HUDEP-2 (cell line): ENCODE measurements at regions not wholly inside any gene's neighbourhood (a gene's known extent, or its start where the extent isn't known, plus 50 kb on each side); places are given as distances from the start of the nearest gene placed in this dataset.

Source experiments
- DNase-seq, 76 experiments: peaks; one replicate each; lab custom pipeline; 2025; ENCODE audit not compliant: unreplicated experiment in 76 of 76; lab: John Stamatoyannopoulos, UW

- no peak for DNase-seq
These were observed 267.1 kb downstream of the TENT5A start for GRCh38 chr6:81485395-81485794.

DNA sequence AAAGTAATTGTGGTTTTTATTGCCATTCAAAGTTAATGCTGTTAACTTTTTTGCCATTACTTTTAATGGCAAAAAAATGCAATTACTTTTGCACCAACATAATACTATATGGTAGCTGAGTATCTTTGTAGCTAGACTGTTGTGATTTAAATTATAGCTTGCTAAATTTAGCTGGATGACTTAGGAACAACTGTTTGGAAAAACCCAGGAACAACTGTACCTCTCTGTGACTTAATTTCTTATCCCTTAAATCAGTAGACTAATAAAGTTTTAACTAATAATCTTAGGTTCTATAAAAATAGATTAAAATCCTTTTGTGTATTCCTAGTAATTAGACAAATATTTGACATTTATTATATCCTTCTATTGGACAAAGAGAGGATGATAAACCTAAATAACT is 268.2 kb downstream of the TENT5A start:
- DNase-seq = no peak

DNA sequence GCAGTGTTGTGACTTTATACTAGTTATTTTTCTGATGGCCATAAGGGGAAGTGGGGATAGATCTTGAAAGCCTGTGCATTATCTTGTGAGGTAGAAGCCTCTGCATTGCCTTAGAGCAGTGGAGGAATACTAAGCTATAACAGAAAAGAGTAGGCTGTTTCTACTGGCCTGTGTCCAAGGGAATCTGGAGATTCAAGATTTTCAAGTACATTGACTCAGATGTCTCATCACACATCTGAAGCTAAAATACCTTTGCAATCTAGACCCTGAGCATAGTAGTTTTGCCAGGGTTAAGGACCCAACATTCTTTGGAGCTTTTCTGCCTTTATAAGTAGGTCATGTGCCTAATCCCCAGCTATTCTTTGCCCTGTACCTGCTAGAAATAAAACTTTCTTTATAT is 272.3 kb downstream of the TENT5A start:
- no peak for DNase-seq

DNA sequence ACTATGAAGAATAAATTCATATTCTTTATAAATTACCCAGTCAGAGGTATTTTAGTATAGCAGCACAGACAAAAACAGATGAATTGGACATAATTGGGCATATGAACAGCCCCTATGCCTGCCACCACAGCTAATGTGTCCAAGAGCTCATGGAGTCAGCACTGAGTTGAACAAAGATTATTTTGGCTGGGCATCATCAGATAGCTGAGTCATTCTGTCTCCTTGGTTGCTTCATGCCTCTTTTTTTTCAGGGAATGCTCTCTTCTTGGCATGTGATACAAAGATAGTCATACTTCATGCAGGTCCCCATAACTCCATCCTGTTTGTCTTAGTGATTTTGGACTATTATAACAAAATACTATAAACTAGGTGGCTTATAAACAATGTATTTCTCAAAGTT is 275.6 kb downstream of the TENT5A start:
- no peak for DNase-seq

GRCh38 chr6:81475646-81476045 is 276.8 kb downstream of the TENT5A start:
- no peak for DNase-seq

DNA sequence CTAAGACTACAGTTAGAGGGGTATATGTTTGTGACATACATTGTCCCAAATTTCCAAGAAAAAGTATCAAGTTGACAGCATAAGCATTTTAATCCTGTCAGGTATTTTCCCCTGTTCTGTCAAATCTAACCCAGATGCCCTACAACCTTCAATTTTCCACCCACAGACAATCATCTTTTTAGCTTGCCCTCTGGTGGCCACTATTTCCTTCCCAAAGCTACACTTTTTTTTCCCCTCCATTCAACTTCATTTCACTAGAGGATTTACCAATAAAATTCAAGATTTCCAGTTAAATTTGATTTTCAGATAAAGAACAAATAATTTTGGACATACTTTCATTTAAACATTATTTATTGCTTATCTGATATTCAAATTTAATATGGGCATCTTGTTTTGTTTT is 286.6 kb downstream of the TENT5A start:
- peak in 11 of 76 experiments; percentile 2 to 27 (median 11) for DNase-seq

- DNase-seq = no peak
These were observed 296.1 kb downstream of the TENT5A start for GRCh38 chr6:81456416-81456815.

DNA sequence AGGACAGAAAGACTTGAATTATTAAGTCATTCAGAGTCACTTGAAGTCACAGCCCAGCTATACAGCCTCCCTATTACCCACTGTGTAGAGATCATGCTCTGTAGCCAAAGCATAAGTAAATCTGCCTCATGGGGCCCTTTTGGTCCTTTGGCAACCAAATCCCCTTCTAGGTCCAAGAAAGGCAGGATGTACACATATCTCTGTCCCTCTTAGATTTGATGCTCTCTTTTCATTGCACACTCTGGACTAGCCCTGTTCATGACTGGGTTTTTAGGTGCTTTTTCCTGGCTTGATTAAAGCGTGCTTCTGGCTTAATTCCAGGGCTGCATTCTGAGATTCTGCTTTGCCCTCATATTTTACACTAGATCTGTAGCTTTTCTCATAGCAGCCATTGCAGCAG is 296.8 kb downstream of the TENT5A start:
- no peak for DNase-seq

- DNase-seq = peak in 4 of 76 experiments; percentile 11 to 51 (median 29)
These were observed 300.7 kb downstream of the TENT5A start for GRCh38 chr6:81451787-81452186.

DNA sequence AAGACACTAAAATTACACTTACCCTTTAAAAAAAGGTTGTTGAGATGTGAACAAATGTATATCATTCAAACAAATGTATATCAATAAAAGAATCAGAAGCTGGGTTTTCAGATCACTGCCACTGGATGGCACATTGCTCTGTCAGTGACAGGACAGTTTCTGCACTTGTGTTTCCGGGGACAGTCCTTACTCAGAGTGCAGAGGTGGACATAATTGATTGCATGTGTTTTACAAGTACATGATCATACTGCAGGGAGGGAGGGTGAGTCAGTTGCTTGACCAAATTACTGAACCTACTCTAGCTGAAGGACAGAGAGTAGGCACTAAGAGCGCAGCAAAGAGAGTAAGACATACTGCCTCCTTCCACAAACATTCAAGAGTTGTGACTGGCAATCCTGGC is 302.3 kb downstream of the TENT5A start:
- peak in 1 of 76 experiments; percentile 4 for DNase-seq

- no peak for DNase-seq
These were observed 306.0 kb downstream of the TENT5A start for GRCh38 chr6:81446509-81446908.

DNA sequence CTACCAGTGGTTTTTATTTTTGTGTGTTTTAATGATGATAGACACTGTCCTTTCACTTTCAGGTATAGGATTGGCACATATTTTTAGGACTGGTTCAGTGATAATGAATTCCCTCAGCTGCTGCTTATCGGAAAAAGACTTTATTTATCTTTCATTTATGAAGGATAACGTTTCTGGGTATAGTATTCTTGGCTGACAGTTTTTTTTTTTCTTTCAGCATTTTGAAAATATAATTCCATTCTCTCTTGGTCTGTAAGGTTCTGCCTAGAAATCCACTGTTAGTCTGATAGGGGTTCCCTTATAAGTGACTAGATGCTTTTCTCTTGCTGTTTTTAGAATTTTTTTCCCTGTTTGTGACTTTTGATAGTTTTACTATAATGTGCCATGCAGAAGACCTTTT is 313.1 kb downstream of the TENT5A start:
- no peak for DNase-seq

GRCh38 chr6:81436990-81437389 is 315.5 kb downstream of the TENT5A start:
- no peak for DNase-seq

DNA sequence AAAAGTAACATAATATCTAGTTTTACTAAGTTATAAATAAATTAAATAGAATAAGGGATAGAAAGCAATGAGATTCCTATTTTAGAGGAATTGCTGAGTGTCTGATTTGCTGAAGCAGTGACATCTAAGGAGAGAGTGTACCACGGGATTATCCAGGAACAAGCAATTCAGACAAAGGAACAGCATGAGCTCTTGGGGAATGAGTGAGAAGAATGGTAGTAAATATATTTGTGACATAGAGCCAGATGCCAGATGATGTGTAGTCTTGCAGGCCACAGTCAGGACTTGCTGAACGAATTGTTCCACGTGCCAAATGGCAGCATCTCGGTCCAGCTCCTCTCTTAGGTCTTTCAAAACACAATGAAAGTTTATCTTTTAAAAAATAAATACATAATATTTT is 339.2 kb downstream of the TENT5A start:
- DNase-seq = no peak

GRCh38 chr6:81401970-81402690 is 350.4 kb downstream of the TENT5A start:
- DNase-seq = no peak

- DNase-seq = no peak
These were observed 355.6 kb downstream of the TENT5A start for GRCh38 chr6:81396916-81397315.

DNA sequence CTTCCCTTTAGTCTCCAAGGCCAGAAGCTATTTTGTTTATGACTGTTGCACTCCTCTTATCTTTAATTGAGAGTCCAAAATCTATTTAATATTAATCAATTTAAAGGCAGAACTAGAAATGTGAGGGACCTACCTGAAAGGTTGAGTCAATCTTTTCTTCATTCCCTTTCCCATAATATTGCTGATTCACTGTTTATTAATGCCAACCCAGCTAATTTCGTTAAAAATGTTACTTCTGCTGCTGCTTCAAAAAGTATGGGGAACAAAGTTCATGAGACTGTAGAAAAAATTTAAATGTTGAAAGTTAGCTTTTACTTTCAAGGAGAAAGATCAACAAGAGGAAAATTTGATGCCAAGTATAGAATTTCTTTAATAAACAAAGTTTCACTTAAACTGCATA is 365.3 kb downstream of the TENT5A start:
- DNase-seq = no peak

DNA sequence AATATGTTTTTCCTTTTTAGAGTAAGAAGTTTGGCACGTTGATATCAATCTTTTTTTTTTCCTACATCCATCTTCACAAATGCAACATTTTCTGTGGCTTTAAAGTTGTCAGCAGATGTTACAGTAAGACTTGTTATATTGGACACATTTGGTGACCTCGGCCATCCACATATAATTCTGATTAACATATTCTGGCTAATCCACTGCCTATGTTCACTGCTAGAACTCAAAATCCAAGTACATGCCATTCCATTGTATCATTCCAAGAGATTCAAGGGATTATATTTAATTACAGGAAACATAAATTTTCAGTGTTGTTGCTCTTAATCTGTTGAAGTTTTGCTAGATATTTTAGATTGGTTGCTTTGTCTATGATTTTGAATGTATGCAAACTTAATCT is 367.6 kb downstream of the TENT5A start:
- no peak for DNase-seq

DNA sequence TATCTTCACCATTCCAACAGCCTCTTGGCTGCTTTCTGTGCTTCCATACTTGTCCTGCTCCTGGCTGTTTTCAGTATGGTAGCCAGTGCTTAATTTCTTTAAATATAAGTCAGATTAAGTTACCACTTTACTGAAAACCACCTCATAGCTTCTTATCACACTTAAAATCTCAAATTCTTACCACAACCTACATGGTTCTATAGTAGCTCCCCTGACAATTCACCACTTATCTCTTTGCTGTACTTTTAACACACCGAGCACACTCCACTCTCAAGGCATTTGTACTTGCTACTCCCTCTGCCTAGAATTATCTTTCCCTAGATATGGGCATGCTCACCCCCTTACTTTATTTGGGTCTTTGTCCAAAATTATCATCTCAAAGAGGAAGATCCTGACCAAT is 369.0 kb downstream of the TENT5A start:
- DNase-seq = no peak

- DNase-seq = no peak
These were observed 369.6 kb downstream of the TENT5A start for GRCh38 chr6:81382852-81383251.

DNA sequence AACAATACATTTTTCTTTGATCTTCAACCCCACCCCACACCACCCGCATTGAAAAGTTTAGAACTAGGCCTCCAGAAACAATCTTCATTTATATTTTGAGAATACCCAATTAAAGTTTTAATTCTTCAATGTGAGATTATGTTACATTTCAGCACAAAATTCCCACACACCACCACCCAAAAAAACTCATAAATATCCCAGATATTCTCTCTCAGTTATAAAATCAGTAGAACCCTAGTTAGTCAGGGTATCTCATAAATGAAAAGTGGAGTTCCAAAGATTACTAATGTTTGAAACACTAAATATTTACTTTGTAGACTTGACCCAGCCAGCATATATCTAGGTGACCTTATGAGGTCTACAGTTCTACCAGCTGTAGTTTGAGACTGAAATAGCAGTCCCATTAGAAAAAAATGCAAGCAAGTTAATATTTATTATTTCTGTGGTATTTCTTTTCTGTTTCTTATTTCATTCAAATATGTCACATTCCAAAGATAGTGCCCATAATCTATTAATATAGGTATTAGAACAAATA is 371.0 kb downstream of the TENT5A start:
- no peak for DNase-seq

DNA sequence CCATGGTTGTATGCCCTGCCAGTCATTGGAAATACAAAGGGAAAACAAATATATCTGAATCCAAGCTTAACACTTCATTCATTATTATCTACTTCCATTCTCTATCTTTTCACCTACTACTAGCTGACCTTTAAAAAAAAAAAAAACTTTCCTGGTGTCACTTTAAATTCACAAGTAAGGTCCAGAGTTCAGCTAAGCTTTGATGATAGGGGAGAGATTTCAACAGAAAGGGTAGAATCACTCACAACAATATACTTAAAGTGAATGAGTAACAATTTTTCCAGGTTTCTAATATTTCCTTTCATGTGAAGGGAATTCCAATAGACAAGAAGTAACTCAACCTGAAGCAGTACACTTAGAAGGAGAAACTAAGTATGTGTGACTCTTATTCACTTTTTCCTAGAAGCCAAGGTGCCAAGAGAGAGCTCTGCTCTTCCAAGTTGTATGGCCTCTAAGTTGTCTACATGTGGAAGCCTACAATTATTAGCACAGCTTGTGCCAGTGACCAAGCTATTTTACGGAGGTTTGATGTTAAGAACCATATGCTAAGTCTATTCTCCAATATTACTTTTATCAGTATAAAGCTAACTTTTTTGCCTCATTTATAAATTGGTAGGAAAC is 371.7 kb downstream of the TENT5A start:
- DNase-seq = no peak
